Middle frontal gyrus (tissue), 1 donor: ENCODE measurements at regions not wholly inside any gene's neighbourhood (a gene's known extent, or its start where the extent isn't known, plus 50 kb on each side); places are given as distances from the start of the nearest gene placed in this dataset.
"Not testable (repeated sequence)": the region's sequence is repeated elsewhere in the genome, so short reads cannot be mapped to it uniquely, and the experiment has no call there.

ENCODE experiments used
- DNase-seq: peaks from one replicate; pipeline ENCODE4 v3.0.0-alpha.2; 2015; ENCODE audit warnings: low spot score; ENCODE audit errors: extremely low spot score

DNA sequence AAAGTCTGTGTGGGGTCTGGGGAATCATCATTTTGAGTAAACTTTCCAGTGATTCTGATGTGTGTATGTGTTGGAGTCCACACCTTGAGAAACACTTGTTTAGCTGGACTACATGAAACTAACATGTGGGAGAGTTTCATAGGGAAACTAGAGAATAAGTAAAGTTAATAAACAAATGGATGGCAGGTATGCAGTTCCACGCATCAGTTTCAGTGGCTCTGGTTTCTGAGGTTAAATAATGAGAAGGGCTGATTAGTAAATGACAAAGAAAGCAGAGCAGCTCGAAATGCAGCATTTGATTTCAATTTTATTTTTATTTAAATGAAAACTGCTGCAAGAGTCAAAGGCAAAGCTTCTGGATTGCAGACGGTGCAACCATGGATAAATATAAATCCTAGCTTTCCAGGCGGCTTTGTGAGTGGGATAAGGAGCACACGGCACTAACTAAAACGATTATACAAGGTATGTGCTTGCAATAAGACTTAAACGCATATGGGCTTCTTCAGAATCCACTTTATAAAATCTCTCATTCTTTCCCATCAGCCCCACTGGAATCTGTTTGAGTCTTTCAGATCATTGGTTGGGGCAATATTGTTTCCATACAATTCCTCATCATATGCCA lies 310.7 kb downstream of the PLPP3 start:
- DNase-seq, result no peak

DNA sequence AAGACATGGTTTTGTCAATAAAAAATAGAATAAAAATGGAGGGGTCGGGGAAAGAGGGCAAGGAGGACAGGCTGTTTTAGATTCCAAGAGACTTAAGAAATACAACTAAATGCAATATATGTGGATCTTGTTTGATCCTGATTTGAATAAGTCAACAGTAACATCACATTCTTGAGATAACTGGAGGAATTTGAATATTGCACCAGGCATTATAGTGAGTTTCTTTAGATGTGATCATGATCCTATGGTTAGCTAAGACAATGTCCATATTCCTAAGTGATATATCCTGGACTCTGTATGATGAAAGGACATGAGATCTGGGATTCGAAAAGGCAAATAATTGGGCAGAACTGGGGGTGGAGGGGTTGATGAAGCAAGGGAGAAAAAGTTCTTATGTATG lies 311.8 kb downstream of the PLPP3 start:
- no peak for DNase-seq

DNA sequence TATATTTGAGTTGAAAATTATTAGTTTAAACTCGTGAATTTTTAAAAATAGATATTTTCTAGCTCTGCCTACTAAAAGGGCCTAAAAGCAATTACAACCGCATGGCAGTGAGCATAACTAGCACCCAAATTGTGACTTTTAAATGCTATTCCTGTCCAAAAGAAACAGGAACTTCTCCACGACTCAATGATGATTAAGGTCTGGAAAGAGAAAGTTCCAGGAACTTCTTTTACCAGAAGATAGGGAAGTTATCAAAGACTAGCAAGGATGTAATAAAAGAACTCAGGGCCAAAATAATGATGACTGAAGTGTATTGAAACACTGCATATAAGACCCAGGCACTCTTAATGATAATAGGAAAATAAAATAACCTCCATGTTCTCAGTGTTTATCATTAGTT lies 313.0 kb downstream of the PLPP3 start:
- DNase-seq, result no peak

DNA sequence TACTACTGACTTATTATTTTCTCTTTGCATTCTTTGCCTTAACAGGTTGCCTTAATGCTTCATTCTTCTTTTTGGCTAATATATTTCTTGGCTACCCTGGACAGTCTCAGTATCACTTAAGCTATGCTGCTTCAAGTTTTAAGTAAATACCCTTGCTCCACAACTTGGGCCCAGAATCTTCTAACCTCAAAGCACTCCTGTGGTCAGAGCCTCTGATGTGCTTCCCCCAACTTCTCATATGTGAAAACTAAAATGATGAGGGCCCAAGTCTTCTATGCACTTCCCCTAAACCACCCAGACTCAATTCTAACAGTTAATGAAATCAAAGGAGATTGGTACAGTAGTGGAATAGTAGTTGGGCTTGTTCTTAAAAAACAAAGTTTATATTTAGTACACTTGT lies 314.1 kb downstream of the PLPP3 start:
- no peak for DNase-seq

- DNase-seq, result no peak
Observed at GRCh38 chr1:56263908-56264307, 315.5 kb downstream of the PLPP3 start.

GRCh38 chr1:56258371-56258770 lies 321.0 kb downstream of the PLPP3 start:
- DNase-seq, result no peak

GRCh38 chr1:56257726-56258125 lies 321.6 kb downstream of the PLPP3 start:
- no peak for DNase-seq

DNA sequence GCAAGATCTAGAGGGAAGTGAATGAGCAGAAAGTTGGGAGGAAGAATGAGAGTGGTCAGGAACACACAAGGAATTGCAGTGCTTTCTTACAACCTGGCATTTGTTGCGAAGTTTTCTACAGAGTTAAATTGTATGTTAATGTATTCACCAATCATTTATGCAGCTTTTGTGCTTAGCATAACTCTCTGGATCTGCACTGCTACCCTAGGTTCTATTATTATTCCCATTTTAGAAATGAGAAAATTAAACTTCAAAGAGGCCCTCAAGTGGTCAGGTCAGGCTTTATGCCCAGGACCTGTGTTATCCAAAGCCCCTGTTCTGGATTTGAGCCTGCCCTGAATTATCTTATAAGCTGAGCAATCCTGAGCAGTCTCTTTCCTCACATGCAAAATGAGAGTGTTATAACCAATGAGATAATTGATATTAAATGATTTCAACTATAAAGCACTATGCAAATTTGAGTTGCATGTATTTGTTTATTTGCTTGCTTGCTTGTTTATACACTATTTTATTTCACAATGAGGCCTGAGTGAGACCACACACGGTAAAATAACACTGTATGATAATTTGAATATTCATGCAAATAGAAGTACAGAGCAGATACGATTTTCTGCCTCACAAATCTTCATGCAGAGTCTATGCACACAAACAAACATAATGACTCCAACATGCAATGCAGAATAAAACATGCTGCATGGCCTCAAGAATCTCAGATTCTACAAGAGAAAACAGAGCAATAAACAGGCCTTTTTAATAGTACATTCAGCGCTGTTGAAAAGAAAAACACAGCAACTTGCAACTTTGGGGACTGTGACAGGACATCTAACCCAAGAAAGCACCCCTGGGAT lies 323.0 kb downstream of the PLPP3 start:
- no peak for DNase-seq

DNA sequence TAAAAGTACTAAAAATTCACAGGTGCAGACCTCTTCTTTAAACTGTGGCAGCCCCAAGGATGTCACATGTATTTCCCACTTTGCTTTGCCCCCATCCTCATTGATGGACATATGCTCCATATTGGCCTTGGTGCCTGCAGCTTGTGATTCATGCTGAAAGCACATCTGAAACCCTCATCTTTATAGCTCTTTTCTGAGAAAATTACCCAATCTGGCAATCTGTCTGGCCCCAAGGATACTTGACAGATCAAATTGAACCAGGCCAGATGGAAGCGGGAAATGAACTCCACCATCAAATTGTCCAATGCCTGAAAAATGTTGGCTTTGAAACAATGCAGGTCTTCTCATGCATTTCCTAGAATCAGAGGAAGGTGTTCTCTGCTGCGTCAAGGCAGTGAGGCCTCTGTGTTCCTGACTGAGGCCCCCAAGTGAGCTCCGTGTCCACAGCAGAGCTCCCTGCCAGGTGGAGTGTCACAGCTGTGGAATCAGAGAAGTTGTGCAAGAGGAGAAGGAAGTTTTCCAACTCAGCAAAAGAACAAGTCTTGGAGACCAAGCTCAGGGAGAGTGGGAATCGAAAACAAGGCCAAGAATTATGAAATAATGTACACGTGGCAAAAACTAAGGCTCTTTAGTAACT lies 323.7 kb downstream of the PLPP3 start:
- no peak for DNase-seq

- no peak for DNase-seq
Observed at GRCh38 chr1:56254130-56254529, 325.2 kb downstream of the PLPP3 start.

- no peak for DNase-seq
Observed at GRCh38 chr1:56250809-56251208, 328.6 kb downstream of the PLPP3 start.

DNA sequence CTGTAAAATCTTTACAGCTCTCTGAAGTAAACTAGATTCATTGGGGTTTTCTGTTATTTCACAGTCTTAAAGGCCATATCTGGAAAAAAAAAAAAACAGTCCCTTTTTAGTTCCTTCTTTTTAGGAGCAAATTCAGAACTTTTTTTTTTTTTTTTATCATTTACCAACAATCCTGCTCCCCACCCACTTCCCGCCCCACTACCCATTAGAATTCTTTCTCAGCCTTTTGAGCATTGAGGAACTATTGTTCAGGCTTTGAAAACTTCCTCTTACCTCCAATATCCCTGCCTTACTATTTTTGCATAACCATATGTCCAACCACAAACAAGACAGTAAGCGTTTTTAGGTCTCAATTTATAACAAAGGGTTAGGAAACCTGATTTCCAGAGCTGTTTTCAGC lies 330.1 kb downstream of the PLPP3 start:
- DNase-seq, result no peak

DNA sequence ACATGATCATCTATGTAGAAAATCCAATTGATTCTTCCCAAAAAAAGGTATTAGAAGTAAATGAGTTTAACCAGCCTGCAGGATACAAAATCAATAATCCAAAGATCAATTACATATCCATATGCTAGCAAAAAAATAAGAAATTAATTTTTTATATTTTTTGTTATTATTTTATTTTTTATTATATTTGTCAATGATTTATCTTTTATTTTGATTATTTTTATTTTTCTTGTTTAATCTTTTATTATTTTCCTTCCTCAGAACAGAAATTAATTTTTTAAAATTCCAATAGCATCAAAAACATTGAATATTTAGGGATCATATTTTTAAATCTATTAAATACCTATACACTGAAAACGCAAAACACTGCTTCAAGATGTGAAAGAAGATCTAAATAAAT lies 331.2 kb downstream of the PLPP3 start:
- DNase-seq, result no peak

- DNase-seq, result not testable (repeated sequence)
Observed at GRCh38 chr1:56246726-56247125, 332.6 kb downstream of the PLPP3 start.

- DNase-seq, result no peak
Observed at GRCh38 chr1:56240400-56240799, 339.0 kb downstream of the PLPP3 start.

DNA sequence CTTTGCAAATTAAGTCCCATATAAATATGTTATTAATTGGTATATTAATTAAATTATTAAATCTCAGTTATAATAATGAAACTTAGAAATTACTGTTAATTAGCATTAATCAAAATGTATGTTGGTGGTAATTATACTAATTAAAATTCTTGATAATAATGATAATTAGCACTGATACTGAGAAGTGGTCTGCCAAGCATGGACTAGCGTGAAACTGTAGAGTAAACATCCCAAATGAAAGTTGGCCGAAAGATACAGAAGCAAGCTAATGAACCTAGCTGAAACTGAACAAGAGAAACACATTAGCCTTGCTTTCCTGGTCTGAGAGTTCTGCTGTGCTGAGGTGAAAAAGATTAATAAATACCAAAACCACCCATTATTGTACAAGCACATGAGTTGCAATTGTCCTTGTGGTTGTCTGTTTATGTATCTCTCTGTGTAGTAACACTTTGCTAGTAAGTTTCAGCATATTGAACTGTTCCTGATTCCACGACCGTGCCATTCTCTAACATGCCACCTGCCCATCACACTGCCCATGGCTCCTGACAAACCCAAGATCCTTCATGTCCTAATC lies 341.8 kb downstream of the PLPP3 start:
- no peak for DNase-seq

DNA sequence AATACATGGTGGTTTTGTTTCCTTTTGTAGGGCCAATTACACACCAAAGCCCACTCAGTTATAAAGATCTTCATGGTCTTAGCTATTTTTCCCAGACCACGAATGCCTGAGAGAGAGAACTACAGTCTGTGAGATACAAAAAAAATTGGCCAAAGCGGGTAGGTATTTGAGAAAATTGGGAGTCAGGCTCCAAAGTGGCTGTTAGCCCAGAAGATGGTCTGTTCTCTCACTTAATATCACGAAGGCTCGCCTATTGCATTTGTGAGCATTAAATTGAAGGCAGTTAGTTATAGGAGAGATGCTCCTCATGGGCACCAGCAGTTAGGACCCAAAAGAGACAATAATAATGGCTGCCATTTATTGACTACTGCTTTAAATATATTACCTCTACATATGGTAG lies 342.7 kb downstream of the PLPP3 start:
- DNase-seq, result no peak

DNA sequence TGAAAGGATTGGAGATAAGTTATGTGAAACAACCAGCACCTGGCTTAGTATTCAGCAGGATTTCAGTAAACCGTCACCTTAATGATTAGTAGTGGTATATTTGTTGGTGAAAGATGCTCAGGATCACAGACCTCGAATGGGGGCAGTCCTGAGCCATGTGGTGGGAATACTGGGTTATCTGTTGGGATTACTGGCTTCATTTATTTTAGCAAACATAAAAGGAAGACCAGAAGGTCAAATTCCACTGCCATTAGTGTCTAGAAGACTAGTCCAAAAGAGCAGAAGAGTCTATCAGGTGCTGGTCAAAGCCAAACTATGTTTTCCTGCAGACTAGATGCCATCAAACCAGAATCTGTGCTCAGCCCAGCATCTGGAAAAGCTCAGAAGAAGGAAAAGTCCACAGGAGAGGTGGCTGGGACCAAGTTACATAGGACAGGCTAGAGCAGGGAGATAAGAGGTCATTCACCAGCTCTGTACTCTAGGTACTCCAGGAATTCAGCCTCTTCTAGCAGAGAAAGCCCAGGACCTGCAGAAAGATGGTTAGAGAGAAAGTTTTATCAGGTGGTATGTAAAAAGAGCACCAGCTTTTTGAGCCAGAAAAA lies 343.4 kb downstream of the PLPP3 start:
- no peak for DNase-seq

DNA sequence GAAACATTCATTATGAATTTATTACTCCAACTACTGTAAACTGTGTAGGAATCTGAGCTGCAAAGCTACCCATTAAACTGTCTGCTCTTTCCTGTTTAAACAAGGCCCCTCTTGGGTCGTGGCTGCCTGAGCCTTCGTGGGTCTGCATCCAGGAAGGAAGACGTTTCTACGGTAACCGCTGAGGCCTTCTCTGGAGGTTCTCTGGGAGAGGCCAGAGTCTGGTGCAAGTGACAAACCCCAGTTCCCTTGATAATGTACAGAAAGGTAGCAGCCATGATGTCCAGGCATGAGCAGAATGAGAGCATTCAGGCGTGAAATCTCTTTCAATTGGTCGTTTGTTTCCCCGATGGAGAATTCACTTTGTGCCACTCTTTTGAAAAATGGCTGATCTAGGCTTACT lies 350.2 kb downstream of the PLPP3 start:
- no peak for DNase-seq

DNA sequence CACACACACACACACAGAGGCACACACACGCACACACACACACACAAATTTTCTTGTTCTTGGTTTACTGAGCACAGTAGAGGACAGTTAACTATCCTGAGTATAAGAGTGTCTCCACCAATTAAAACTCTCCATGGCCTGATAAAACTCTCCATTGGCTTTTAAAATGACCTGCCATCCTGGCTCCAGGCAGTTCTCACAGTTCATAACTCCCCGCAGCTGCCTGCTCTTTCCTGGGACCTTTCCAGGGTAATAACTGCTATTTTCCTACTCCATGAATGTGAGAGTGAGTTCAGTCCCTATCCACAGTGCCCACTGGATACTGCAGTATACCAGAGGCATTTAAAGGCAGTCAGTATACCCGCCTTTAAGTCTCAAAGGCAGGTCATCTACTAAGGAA lies 351.5 kb downstream of the PLPP3 start:
- no peak for DNase-seq

DNA sequence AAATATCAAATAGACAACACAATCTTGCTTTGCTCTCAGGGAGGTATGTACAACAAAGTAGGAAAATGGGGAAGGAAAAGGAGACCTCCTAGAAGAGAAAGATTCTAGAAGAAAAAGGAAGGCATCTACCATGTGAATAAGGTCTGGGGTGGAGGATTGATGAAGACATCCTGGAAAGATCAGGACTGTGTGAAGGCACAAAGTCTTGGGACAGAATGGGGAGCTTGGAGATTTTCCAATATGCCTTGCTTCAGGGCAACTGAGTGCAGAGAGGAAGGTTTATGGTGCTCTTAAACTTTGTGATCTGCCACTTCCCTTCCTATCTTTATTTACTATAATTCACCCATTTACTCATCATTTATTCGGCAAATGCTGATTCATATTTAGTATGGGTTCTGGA lies 352.0 kb downstream of the PLPP3 start:
- no peak for DNase-seq
